HG02759 (cell line): ENCODE measurements at regions not wholly inside any gene's neighbourhood (a gene's known extent, or its start where the extent isn't known, plus 50 kb on each side); places are given as distances from the start of the nearest gene placed in this dataset.

Experiments
- ATAC-seq: cut with Tn5 transposase; IDR thresholded peaks from one replicate; pipeline ENCODE4 v1.9.1; 2021; ENCODE audit warnings: mild to moderate bottlenecking, moderate library complexity; ENCODE audit not compliant: unreplicated experiment

DNA sequence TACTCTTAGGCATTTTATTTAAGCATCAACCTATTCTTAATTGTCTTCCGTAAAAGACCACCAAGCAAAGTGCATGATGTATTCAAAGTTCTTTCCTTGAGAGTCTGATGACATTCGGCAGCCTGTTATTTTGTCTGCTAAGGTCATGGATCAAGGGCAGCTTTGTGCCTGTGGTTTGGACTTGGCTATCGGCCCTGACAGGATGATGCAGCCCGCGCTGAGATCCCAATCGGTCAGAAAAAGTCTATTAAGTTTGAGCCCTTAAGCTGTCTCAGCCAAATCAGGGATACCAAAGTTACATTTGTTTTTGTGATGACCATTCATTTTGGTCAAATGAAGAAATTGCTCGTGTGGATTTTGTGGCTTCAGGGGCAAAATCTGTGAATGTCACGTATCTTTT, 718.9 kb upstream of the FANCL start:
- ATAC-seq: no peak

- ATAC-seq: no peak
These were observed 716.2 kb upstream of the FANCL start for GRCh38 chr2:58957188-58957840.

GRCh38 chr2:58954880-58955385, 713.8 kb upstream of the FANCL start:
- no peak for ATAC-seq

DNA sequence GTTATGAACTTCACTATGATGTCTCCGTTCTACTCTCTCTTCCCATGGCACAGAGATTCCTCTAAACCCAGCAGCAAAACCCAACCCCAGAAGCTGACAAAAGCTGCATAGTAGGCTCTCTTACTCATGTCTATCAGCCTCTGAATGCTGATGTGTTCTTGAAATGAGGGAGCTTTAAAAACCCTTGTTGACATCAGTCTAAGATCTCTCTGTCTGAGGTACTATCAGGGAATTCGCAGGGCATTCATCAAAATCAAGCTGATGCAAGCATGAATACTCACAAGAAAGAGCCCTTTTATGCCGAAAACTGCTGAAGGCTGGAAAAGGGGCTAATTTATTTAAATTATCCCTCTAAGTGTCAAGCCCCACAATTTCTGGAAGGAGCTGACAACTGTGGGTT, 710.6 kb upstream of the FANCL start:
- no peak for ATAC-seq

DNA sequence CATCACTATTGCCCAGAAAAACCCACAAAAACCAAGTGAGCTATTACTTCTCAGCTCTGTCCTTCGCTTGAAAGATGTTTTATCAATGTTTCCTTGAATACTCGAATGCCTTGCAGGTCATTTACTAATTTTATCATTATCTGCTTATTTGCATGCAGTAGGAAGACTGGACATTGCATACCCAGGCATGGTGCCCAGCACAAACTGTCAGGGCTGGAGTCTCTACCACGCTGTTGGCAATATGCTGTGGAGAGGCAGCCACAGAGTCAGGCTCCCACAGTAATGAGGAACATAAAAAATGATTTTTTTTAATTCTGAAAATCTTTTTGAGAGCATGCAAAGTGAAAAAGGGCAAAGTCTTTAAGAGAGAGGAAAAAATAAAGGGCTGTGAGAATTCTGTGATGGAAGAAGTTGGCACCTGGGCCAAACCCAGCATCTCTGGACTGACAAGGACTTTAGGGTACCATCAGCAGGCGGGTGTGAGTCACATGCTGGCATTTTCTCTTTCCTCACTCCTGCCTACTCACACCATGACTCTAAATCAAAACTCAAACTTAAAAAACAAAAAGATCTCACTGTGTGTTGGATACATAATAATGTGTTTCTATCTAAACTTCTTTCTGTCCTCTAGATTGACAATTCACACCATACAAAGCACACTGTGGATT, 709.8 kb upstream of the FANCL start:
- no peak for ATAC-seq

GRCh38 chr2:58939388-58939787, 698.3 kb upstream of the FANCL start:
- ATAC-seq: no peak

- no peak for ATAC-seq
These were observed 697.9 kb upstream of the FANCL start for GRCh38 chr2:58938988-58939387.

DNA sequence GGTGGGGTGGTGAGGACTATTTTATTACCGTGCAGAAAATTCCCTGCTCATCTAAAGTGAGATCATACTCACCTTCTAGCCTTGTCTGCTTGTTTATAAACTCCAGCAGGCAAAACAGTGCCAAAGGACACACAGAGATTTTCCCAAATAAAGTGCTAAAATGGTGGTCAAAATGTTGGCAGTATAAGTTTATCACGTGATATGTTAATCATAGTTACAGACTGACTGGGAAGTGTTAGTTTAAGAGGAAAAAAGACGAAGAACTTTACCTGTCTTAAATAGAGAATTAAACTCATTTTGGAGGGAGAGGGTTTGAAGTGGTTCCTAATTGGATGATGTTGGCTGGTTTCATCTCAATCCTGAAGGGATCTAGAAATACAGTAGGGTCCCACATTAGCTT, 691.7 kb upstream of the FANCL start:
- ATAC-seq: no peak

DNA sequence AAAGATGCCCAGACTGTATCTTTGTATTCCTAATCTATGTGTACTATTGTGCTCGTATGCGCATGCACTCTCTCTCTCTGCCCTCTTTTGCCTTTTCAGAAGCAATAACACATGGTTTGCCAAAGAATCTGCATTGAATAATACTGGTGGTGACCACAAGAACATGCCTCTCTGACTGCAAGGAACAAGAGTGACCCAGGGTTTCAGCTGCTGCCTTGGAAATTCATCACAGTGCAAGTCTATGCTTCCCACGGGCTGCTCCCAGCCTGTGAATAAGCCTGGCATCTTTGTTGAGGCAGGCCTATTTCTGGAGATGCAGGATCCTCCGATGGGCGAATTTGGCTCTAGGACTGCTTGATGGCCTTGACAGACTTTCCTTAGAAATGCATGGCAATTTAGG, 689.4 kb upstream of the FANCL start:
- ATAC-seq: no peak

DNA sequence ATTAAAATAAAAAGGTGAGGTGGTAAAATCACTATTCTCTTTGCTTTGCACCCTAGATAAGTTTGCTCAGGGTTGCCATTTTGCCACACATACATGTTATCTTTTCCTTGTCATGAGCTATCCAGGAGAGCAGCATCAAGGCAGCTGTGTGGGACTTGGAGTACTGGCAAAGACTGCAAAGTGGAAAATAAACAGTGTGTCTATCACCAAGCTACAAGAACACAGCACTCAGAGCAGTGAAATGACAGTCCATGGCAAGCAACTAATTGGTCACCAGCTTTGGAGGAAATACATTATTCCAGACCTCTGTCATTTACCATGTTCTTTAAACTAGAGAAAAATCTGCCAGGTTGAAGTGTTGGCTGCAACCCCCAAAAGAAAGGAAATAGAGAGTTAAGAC, 687.8 kb upstream of the FANCL start:
- ATAC-seq: no peak

DNA sequence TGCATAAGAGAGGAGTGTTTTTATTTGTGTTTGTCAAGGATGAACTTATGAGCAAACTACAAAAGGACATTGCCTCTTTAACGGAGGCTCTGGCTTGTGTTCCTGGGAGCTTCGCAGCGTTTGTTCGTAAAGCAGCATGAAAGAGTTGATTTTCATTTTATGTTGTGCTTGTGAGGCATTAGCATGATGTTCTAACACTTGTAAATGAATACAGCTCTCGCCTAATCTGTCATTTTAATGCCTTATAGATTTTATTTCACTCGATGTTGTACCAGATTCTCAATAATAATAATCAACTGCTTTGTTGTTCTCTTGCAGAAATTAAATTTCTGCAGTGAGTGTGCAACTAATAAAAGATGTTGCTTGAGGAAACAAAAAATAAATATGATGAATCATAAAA, 687.3 kb upstream of the FANCL start:
- ATAC-seq: no peak

GRCh38 chr2:58926112-58926511, 685.0 kb upstream of the FANCL start:
- ATAC-seq: no peak

DNA sequence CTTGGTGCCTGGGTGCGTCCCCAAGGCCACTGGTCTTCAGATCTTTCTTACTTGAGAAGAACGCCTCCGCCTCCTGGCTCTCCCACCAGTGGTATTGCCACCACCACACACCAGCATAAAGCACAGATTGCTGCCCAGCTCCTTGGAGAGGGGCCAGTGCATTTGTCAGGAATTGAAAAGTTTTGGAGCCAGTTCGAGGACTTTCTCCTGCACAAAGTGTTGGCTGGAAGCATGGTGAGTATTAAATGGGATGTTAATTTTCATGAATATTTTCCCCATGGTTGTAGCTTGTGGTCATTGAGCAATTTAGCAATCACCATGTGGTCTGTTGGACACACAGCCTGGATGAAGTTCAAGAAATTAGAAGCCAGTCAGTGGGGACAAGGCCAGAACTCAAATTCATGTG, 684.6 kb upstream of the FANCL start:
- ATAC-seq: no peak

- no peak for ATAC-seq
These were observed 682.7 kb upstream of the FANCL start for GRCh38 chr2:58923869-58924268.

DNA sequence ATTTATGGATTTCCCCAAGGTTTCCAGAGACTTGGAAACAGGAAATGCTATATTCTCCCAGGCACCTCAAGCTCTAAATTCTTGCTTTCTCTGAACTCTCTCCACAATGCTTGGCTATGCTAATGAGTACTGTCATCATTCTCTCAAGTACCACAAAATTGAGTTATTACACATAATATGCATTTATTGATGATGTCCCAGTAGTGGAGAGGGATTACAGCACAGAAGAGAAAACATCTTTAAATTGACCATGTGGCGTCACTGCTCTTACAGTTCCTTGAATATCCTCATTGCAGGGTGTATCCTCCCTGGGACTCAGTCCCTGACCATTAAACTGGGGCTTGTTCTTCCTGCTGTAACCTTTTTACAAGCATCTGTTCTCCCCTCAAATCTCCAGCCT, 681.1 kb upstream of the FANCL start:
- no peak for ATAC-seq

DNA sequence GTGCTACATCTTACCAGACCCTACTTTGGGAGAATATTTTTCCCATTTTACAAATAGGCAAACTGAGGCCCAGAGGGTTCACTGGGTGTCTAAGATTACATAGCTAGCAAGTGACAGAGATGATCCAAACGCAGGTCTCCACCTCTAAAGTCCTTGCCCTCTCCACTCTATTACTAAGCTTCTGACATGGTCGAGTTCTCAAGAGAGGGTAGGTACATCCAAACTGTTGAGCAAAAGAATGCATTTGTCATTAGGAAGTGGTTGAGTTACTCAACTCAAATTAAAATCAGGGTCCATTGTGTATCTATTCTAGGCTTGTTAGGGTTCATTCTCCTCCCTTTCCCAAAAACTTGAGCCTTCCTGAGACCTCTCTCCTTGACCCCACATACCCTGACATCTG, 680.6 kb upstream of the FANCL start:
- ATAC-seq: no peak

DNA sequence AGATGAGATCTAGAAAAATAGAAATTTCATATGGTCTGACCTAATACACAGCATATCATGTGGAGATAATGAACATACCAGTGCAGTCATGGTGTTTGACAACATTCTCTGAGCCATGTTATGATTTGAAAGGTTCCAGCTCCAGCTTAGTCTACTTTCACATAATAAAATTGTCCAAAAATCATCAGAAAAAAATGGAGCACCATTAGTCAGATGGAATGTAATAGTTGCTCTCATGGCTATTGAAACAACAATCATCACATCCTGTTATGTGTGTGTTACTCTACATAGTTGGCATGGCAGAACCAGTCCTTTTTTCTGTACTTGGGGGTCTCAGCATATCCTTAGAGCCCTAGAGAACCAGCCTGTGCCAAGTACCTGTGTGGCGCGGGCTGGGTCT, 678.9 kb upstream of the FANCL start:
- no peak for ATAC-seq

GRCh38 chr2:58919316-58919715, 678.2 kb upstream of the FANCL start:
- no peak for ATAC-seq

DNA sequence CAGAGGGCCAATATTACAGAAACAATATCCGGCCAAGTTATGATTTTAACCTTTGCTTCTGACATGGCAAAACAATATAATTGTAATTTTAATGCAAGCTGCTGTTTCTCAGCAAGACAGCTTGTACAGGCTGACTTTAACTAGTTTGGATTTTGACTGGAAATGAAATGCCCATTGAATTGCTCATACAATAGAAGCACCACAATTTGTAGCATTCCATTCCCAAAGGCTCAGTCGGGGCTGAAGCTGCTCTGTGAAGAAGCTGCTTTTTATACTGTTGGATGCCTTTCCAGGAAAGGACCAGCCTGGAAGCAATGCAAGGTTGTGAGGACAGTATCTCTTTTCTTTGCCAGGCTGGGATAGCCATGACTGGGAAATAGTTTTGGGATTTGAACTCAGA, 677.0 kb upstream of the FANCL start:
- ATAC-seq: no peak

DNA sequence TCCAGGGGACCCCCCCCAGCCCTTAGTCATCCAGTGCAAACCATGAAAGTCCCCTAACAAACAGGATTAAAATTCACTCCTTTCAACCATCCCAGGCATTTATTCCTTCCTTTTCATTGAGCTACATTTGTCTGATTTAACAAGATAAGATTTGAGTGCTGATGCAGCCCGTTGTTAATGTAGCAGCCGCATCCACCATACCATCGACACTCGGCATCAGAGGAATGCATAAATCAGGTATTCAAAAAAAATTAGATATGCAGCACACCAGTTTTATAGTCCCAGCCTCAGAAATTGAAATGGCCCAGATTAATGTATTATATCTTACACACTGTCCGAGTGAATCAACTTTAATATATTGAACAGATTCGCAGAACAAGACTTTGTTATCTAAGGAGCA, 676.5 kb upstream of the FANCL start:
- ATAC-seq: no peak

DNA sequence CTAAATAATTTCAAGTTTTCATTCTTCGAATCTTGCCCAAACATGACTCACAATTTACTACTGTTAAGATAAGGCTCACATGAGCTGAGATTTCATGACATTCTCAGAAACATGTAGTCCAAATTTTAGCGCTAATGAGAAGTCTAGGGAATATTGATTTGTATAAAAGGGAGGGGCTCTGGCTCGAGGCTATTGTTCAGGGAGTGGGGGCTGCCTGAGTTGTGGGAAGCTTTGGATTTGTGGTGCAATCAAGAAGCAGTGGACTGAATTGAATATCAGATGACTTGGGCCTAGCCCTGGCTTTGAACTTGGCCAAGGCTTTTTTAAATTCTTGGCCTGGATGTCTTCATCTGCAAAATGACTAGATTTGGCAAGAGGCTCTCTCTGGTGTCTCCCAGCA, 674.9 kb upstream of the FANCL start:
- no peak for ATAC-seq

GRCh38 chr2:58914733-58915505, 673.8 kb upstream of the FANCL start:
- no peak for ATAC-seq
